Thyroid gland (tissue), 4 donors: ENCODE measurements at regions not wholly inside any gene's neighbourhood (a gene's known extent, or its start where the extent isn't known, plus 50 kb on each side); places are given as distances from the start of the nearest gene placed in this dataset.

Experiments used
- POLR2A ChIP-seq, 2 donors: fragments of 450-650 bp; IDR thresholded peaks; one replicate each; pipeline ENCODE4 v1.6.1; 2017; ENCODE audit warnings: antibody characterized with exemption in 2 of 2, mild to moderate bottlenecking in 2 of 2, moderate library complexity in 1 of 2
- TF ChIP-seq, protein P1 (sequence below), 6 experiments: fragments of 200-600 bp in 3 of 6; fragments of 450-650 bp in 3 of 6; sonication (generic) in 3 of 6; IDR thresholded peaks; one replicate each; pipeline ENCODE4 v1.5.1; 2016 to 2019; ENCODE audit warnings: antibody characterized with exemption in 6 of 6, mild to moderate bottlenecking in 2 of 6, inconsistent platforms in 1 of 6, moderate library complexity in 1 of 6

DNA sequence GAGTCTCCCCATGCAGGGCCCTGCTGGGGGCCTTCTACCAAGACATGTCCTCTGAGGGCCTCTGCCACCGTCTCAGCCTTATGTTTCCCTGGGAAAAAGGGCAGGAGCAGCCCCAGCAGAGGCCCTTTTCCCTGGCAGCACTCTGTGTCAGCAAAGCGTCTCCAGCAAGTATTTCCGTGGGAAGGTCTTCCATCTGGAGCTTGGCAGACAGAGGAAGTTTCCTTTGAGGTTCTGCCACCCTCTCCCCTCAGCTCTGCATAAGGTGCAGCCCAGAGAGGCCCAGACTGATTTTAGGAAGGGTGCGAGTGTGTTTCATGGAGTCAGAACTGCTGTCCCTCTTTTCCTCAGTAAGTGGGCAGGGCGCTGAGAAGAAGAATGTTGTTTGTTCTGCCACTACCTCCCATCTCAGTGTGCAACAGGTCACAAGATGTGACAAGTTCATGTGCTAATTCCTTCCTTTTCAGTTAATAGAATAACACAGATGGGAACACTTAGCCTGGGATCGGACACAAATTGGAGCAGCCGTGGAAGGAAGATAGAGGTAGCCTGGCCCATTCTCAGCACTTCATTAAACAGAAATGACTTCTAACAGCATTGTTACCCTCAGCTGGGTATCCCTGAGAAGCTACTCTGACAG is 784.4 kb downstream of the MAFB start:
- TF ChIP-seq, protein P1, sequence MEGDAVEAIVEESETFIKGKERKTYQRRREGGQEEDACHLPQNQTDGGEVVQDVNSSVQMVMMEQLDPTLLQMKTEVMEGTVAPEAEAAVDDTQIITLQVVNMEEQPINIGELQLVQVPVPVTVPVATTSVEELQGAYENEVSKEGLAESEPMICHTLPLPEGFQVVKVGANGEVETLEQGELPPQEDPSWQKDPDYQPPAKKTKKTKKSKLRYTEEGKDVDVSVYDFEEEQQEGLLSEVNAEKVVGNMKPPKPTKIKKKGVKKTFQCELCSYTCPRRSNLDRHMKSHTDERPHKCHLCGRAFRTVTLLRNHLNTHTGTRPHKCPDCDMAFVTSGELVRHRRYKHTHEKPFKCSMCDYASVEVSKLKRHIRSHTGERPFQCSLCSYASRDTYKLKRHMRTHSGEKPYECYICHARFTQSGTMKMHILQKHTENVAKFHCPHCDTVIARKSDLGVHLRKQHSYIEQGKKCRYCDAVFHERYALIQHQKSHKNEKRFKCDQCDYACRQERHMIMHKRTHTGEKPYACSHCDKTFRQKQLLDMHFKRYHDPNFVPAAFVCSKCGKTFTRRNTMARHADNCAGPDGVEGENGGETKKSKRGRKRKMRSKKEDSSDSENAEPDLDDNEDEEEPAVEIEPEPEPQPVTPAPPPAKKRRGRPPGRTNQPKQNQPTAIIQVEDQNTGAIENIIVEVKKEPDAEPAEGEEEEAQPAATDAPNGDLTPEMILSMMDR (IDR thresholded peaks at IDR 0.05), result no peak
- no peak for TF ChIP-seq POLR2A (IDR thresholded peaks at IDR 0.05)
